Sigmoid colon (tissue), 6 donors: ENCODE measurements at regions not wholly inside any gene's neighbourhood (a gene's known extent, or its start where the extent isn't known, plus 50 kb on each side); places are given as distances from the start of the nearest gene placed in this dataset.
"Not testable (repeated sequence)": the region's sequence is repeated elsewhere in the genome, so short reads cannot be mapped to it uniquely, and the experiment has no call there.

Source experiments
- DNase-seq: peaks from one replicate; pipeline ENCODE4 v3.0.0-alpha.2; 2019
- H3K27ac ChIP-seq, 4 donors: fragments of 200-600 bp; sonication (generic); one replicate each; pipeline ENCODE4 v1.5.1; 2016 to 2019; ENCODE audit warnings: mild to moderate bottlenecking in 1 of 4
- H3K27me3 ChIP-seq, 3 donors: fragments of 200-600 bp; sonication (generic); one replicate each; pipeline ENCODE4 v1.5.1; 2019; ENCODE audit warnings: mild to moderate bottlenecking in 1 of 3
- H3K36me3 ChIP-seq, 4 donors: fragments of 200-600 bp; sonication (generic); one replicate each; pipeline ENCODE4 v1.5.1; 2016 to 2019
- H3K4me1 ChIP-seq, 4 donors: fragments of 200-600 bp; sonication (generic); one replicate each; pipeline ENCODE4 v1.5.1; 2017 to 2019
- H3K4me3 ChIP-seq, 4 donors: fragments of 200-600 bp; sonication (generic); one replicate each; pipeline ENCODE4 v1.5.1; 2017 to 2019; ENCODE audit warnings: mild to moderate bottlenecking in 2 of 4, moderate library complexity in 1 of 4
- H3K9me3 ChIP-seq, 4 donors: fragments of 200-600 bp in 3 of 4; sonication (generic) in 3 of 4; one replicate each; pipeline versions ENCODE4 v1.5.1 to v1.6.1; 2013 to 2019
- CTCF ChIP-seq, 4 experiments: fragments of 450-650 bp in 3 of 4; fragments of 200-600 bp in 1 of 4; IDR thresholded peaks; one replicate each; pipeline ENCODE4 v1.5.1; 2016 to 2019; ENCODE audit warnings: antibody characterized with exemption in 4 of 4, mild to moderate bottlenecking in 3 of 4, moderate library complexity in 2 of 4
- EP300 ChIP-seq, 4 donors: sonication (generic); formaldehyde crosslinking; IDR thresholded peaks; one replicate each; pipeline ENCODE4 v1.6.1; 2017; ENCODE audit warnings: antibody characterized with exemption in 4 of 4
- POLR2A ChIP-seq, 2 donors: fragments of 450-650 bp; IDR thresholded peaks; one replicate each; pipeline ENCODE4 v1.6.1; 2016; ENCODE audit warnings: antibody characterized with exemption in 2 of 2, mild to moderate bottlenecking in 2 of 2, moderate library complexity in 2 of 2
- POLR2AphosphoS5 ChIP-seq, 4 donors: sonication (generic); formaldehyde crosslinking; IDR thresholded peaks; one replicate each; pipeline ENCODE4 v1.6.1; 2017; ENCODE audit warnings: antibody characterized with exemption in 4 of 4
- whole genome bisulfite sequencing, 2 donors: extraction: QIAGEN DNeasy Blood & Tissue Kit; methylation state at CpG; one replicate each; pipeline ENCODE4 v1.1.7; 2013; 5-methylcytosine and 5-hydroxymethylcytosine counted together
- intact Hi-C: fragments of 100-400 bp; cut with DNase I; formaldehyde crosslinking; loops from one replicate; pipeline ENCODE4 v1.15.1; 2023
- donor health status: healthy with polysubstance abuse.
- donor health status: healthy.

- 31 to 71% methylated on average over 1 of the region's 1 CpG for WGBS, 2 donors
- intact Hi-C loops: no loop called here
- Histone ChIP-seq H3K36me3 (no peaks in the 10 kb centered on the region), H3K27me3 (no peaks in the 10 kb centered on the region), H3K4me1 (no peaks in the 10 kb centered on the region), H3K9me3 (no peaks in the 10 kb centered on the region), H3K4me3 (no peak overlapping the region), H3K27ac (no peak overlapping the region)
- TF ChIP-seq EP300 (IDR thresholded peaks at IDR 0.05): no peak
- TF ChIP-seq CTCF (IDR thresholded peaks at IDR 0.05): no peak
- TF ChIP-seq POLR2A (IDR thresholded peaks at IDR 0.05): no peak
- no peak for TF ChIP-seq POLR2AphosphoS5 (IDR thresholded peaks at IDR 0.05)
- DNase-seq: no peak
Measured at GRCh38 chr9:3647652-3648051, 121.9 kb upstream of the RFX3 start.

DNA sequence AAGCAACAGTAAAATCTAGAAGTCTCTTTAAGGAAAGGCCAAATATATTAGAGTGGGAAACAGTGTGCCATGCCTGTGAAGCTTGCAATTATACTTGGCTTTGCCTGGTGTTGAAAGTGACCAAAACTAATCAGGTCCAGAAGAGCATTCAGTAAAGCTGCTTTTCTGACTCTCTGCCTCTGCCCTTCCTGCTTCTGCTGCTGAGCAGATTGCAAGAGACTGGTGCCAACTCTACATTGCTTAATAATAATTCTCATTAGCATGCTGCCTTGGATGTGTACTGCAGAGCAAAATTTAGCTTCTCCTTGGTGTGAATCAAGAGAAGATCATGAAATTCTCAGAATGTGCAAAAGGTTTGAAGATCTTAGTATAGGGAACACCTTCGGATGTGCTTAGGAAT lies 120.4 kb upstream of the RFX3 start:
- no peaks in the 10 kb centered on the region for H3K9me3 ChIP-seq
- no peaks in the 10 kb centered on the region for H3K27me3 ChIP-seq
- no peak for DNase-seq
- no peaks in the 10 kb centered on the region for H3K4me1 ChIP-seq
- intact Hi-C loops: no loop called here
- WGBS, 2 donors: 88 to 98% methylated on average over 1 of the region's 1 CpG
- H3K4me3 ChIP-seq: no peak overlapping the region
- TF ChIP-seq CTCF (IDR thresholded peaks at IDR 0.05) (no peak), EP300 (IDR thresholded peaks at IDR 0.05) (no peak), POLR2A (IDR thresholded peaks at IDR 0.05) (no peak)
- no peaks in the 10 kb centered on the region for H3K36me3 ChIP-seq
- H3K27ac ChIP-seq: no peak overlapping the region

DNA sequence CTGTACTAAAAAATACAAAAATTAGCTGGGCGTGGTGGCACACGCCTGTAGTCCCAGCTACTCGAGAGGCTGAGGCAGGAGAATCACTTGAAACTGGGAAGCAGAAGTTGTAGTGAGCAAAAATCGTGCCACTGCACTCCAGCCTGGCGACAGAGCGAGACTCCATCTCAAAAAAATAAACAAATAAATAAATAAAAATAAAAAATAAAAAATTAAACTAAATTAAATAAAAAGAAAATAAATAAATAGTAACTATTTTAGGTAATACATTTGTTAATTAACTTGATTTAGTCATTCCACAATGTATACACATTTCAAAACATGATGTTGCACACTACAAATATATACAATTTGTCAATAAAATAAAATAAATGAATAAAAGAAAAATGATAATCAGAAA lies 116.3 kb upstream of the RFX3 start:
- H3K9me3 ChIP-seq, DNase-seq, H3K27ac ChIP-seq, H3K27me3 ChIP-seq, H3K36me3 ChIP-seq, H3K4me3 ChIP-seq, H3K4me1 ChIP-seq, intact Hi-C loops: not testable (repeated sequence)
- WGBS, 2 donors: 95 to 96% methylated on average over 6 of the region's 6 CpGs

GRCh38 chr9:3629495-3629894 lies 103.7 kb upstream of the RFX3 start:
- no peak overlapping the region for H3K27ac ChIP-seq
- no peaks in the 10 kb centered on the region for H3K4me1 ChIP-seq
- no peaks in the 10 kb centered on the region for H3K36me3 ChIP-seq
- no peak for TF ChIP-seq CTCF (IDR thresholded peaks at IDR 0.05)
- no peak for TF ChIP-seq POLR2AphosphoS5 (IDR thresholded peaks at IDR 0.05)
- TF ChIP-seq POLR2A (IDR thresholded peaks at IDR 0.05): no peak
- TF ChIP-seq EP300 (IDR thresholded peaks at IDR 0.05): no peak
- intact Hi-C loops: no loop called here
- peaks cover 0 to 4% (median 0%) of the 10 kb centered on the region in 4 donors for H3K9me3 ChIP-seq
- no peak for DNase-seq
- H3K27me3 ChIP-seq: no peaks in the 10 kb centered on the region
- whole genome bisulfite sequencing, 2 donors: 75 to 86% methylated on average over 1 of the region's 1 CpG
- H3K4me3 ChIP-seq: no peak overlapping the region

DNA sequence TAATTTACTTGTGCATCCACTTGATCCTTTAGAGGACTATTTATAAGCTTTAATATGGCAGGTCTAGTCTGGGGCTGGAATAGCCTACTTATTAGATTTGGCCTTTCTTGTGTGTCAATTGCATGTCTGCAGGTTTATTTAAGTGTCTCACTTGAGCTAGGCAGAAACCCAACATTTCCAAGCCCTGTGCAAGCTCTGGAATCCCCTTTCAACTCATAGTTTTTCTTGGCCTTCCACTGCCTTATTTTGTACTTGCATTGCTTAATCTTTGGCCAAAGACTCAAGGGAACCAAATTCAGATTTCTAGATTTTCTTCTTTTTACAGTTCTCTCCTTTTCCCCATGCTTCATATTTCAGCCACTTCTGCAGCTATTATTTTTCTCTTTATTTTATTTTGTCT lies 102.4 kb upstream of the RFX3 start:
- Histone ChIP-seq H3K27me3 (no peaks in the 10 kb centered on the region), H3K36me3 (no peaks in the 10 kb centered on the region), H3K4me1 (no peaks in the 10 kb centered on the region), H3K4me3 (no peak overlapping the region), H3K9me3 (peaks cover 0 to 4% (median 0%) of the 10 kb centered on the region in 4 donors), H3K27ac (no peak overlapping the region)
- TF ChIP-seq POLR2AphosphoS5 (IDR thresholded peaks at IDR 0.05): no peak
- TF ChIP-seq EP300 (IDR thresholded peaks at IDR 0.05): no peak
- TF ChIP-seq CTCF (IDR thresholded peaks at IDR 0.05): no peak
- TF ChIP-seq POLR2A (IDR thresholded peaks at IDR 0.05): no peak
- no peak for DNase-seq
- intact Hi-C loops: no loop called here
